ENCODE measurements at regions not wholly inside any gene's neighbourhood (a gene's known extent, or its start where the extent isn't known, plus 50 kb on each side); places are given as distances from the start of the nearest gene placed in this dataset.

GRCh38 chr3:171939578-171939977 is 96.4 kb downstream of the TMEM212 start:
- TF ChIP-seq EZH2 (IDR thresholded peaks at IDR 0.05): no peak
- TF ChIP-seq POLR2AphosphoS5 (IDR thresholded peaks at IDR 0.05; ENCODE audit: borderline replicate concordance, low read depth, low read length): no peak
